CD4-positive, alpha-beta T cell (primary cell): ENCODE measurements at regions not wholly inside any gene's neighbourhood (a gene's known extent, or its start where the extent isn't known, plus 50 kb on each side); places are given as distances from the start of the nearest gene placed in this dataset.
"Not testable (repeated sequence)": the region's sequence is repeated elsewhere in the genome, so short reads cannot be mapped to it uniquely, and the experiment has no call there.

Experiments used
- ATAC-seq: fragments of 200-7000 bp; cut with Tn5 transposase; one replicate; pipeline ENCODE4 v1.10.0; 2022; ENCODE audit warnings: mild to moderate bottlenecking; ENCODE audit not compliant: poor library complexity
- CTCF ChIA-PET: fragments of 350-600 bp; sonication (Branson Sonifier 250); formaldehyde crosslinking; loops from one replicate; lab custom pipeline; 2021; ENCODE audit warnings: antibody characterized with exemption, inconsistent platforms; lab: Charles Lee
- POLR2A ChIA-PET: fragments of 350-600 bp; sonication (Branson Sonifier 250); formaldehyde crosslinking; loops from one replicate; lab custom pipeline; 2021; ENCODE audit warnings: antibody characterized with exemption, inconsistent platforms; lab: Charles Lee
- DNase-seq, 14 experiments: peaks; one replicate each; pipeline ENCODE4 v3.0.0-alpha.2; 2013 to 2020; ENCODE audit warnings: mixed read lengths in 2 of 14
- H3K27ac ChIP-seq, 2 donors: one replicate each; pipeline versions ENCODE4 v1.5.1 to v1.7.0; 2013; ENCODE audit warnings: low read length in 2 of 2, low read depth in 1 of 2, mild to moderate bottlenecking in 1 of 2
- H3K27me3 ChIP-seq, 2 experiments: 1 replicate in 1 of 2; 2 replicates in 1 of 2; pipeline versions ENCODE4 v1.6.1 to v1.7.0; 2013; ENCODE audit warnings: low read length in 2 of 2, control low read depth in 1 of 2, mild to moderate bottlenecking in 1 of 2, moderate library complexity in 1 of 2; ENCODE audit not compliant: insufficient read depth in 2 of 2, control insufficient read depth in 1 of 2
- H3K36me3 ChIP-seq: one replicate; pipeline ENCODE4 v1.6.1; 2013; ENCODE audit warnings: low read length, control low read depth; ENCODE audit not compliant: insufficient read depth
- H3K4me1 ChIP-seq: one replicate; pipeline ENCODE4 v1.6.1; 2013; ENCODE audit warnings: low read length, control low read depth; ENCODE audit not compliant: insufficient read depth
- H3K4me3 ChIP-seq: one replicate; pipeline ENCODE4 v1.5.1; 2013; ENCODE audit warnings: mild to moderate bottlenecking, low read length, moderate library complexity
- H3K9me3 ChIP-seq, 2 experiments: 1 replicate in 1 of 2; 2 replicates in 1 of 2; pipeline versions ENCODE4 v1.6.1 to v1.7.0; 2013; ENCODE audit warnings: low read length in 2 of 2, mild to moderate bottlenecking in 2 of 2, control low read depth in 1 of 2, moderate library complexity in 1 of 2; ENCODE audit not compliant: control insufficient read depth in 1 of 2, insufficient read depth in 1 of 2
- H3K27ac Mint-ChIP-seq: one replicate; pipeline ENCODE4 v1.8.0; 2020; ENCODE audit warnings: mixed read lengths
- H3K27me3 Mint-ChIP-seq: one replicate; pipeline ENCODE4 v1.8.0; 2021; ENCODE audit warnings: mixed read lengths
- H3K36me3 Mint-ChIP-seq: one replicate; pipeline ENCODE4 v1.8.0; 2021; ENCODE audit warnings: low read depth, mixed read lengths
- H3K4me1 Mint-ChIP-seq: one replicate; pipeline ENCODE4 v1.8.0; 2021; ENCODE audit warnings: low read depth, mixed read lengths
- H3K4me3 Mint-ChIP-seq: one replicate; pipeline ENCODE4 v1.8.0; 2020; ENCODE audit warnings: mild to moderate bottlenecking, mixed read lengths
- H3K9me3 Mint-ChIP-seq: one replicate; pipeline ENCODE4 v1.8.0; 2020; ENCODE audit warnings: mixed read lengths
- CTCF ChIP-seq: fragments of 200-600 bp; IDR thresholded peaks from one replicate; pipeline ENCODE4 v1.8.0; 2022; ENCODE audit warnings: antibody characterized with exemption, mild to moderate bottlenecking
- intact Hi-C, 2 experiments: fragments of 100-400 bp; cut with DNase I in 1 of 2; cut with micrococcal nuclease in 1 of 2; formaldehyde crosslinking; loops; one replicate each; pipeline versions ENCODE4 v1.15.1 to v1.9.0; 2023 to 2025; cut with DNase I, micrococcal nuclease

- H3K4me3 Mint-ChIP-seq = no peak overlapping the region
- no peaks in the 10 kb centered on the region for H3K27me3 Mint-ChIP-seq
- no peaks in the 10 kb centered on the region for H3K4me1 Mint-ChIP-seq
- TF ChIP-seq CTCF = no peak
- no peak for ATAC-seq
- Histone ChIP-seq H3K4me1 (no peaks in the 10 kb centered on the region), H3K9me3 (no peaks in the 10 kb centered on the region), H3K4me3 (no peak overlapping the region), H3K27me3 (no peaks in the 10 kb centered on the region), H3K36me3 (no peaks in the 10 kb centered on the region), H3K27ac (no peak overlapping the region)
- no peak for DNase-seq
- ChIA-PET CTCF (no interaction called here), POLR2A (no interaction called here)
- H3K36me3 Mint-ChIP-seq = no peaks in the 10 kb centered on the region
- peaks cover 8% of the 10 kb centered on the region for H3K9me3 Mint-ChIP-seq
- intact Hi-C loops = no loop called here
- no peak overlapping the region for H3K27ac Mint-ChIP-seq
These were observed 150.6 kb downstream of the TENT5A start for GRCh38 chr6:81601918-81602317.

DNA sequence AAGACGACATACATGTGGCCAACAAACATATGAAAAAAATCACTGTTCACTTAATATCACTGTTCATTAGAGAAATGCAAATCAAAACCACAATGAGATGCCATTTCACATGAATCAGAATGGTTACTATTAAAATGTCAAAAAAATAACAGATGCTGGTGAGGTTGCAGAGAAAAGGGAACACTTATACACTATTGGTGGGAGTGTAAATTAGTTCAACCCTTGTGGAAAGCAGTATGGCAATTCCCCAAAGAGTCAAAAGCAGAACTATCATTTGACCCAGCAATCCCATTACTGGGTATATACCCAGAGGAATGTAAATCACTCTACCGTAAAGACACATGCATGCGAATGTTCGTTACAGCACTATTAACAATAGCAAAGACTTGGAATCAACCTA, 152.0 kb downstream of the TENT5A start:
- H3K4me3 ChIP-seq, H3K27ac Mint-ChIP-seq, H3K9me3 Mint-ChIP-seq, H3K4me3 Mint-ChIP-seq, H3K9me3 ChIP-seq, H3K4me1 Mint-ChIP-seq, H3K27ac ChIP-seq, CTCF ChIA-PET, H3K27me3 ChIP-seq, intact Hi-C loops, POLR2A ChIA-PET, H3K4me1 ChIP-seq, H3K36me3 ChIP-seq, DNase-seq, ATAC-seq, H3K27me3 Mint-ChIP-seq, H3K36me3 Mint-ChIP-seq: not testable (repeated sequence)

GRCh38 chr6:81594501-81594900, 158.0 kb downstream of the TENT5A start:
- no peak overlapping the region for H3K27ac Mint-ChIP-seq
- ATAC-seq (no peak), DNase-seq (no peak)
- ChIA-PET CTCF (no interaction called here), POLR2A (no interaction called here)
- no peak overlapping the region for H3K4me3 Mint-ChIP-seq
- Histone ChIP-seq H3K9me3 (no peaks in the 10 kb centered on the region), H3K4me3 (no peak overlapping the region), H3K27me3 (no peaks in the 10 kb centered on the region), H3K27ac (no peak overlapping the region), H3K4me1 (no peaks in the 10 kb centered on the region), H3K36me3 (no peaks in the 10 kb centered on the region)
- TF ChIP-seq CTCF = no peak
- H3K36me3 Mint-ChIP-seq = no peaks in the 10 kb centered on the region
- H3K27me3 Mint-ChIP-seq = no peaks in the 10 kb centered on the region
- intact Hi-C loops = no loop called here
- peaks cover 2% of the 10 kb centered on the region for H3K9me3 Mint-ChIP-seq
- no peaks in the 10 kb centered on the region for H3K4me1 Mint-ChIP-seq

DNA sequence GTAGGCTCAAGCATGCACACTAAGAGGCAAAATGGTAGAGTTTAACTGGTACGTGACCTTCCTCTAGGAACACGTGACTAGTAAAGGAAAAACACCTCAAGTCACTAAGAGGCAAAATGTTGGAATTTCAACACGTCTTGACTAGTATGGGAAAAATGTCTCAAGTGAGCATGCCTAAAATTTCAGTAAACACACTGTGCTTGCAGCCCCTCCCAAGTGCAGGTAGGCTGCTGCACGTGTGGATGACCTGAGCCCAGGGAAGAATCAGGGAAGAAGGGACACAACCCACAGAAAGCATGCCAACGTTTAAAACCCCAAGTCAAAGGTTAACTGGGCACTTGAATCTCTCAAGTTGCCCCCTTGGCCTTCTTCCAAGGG, 162.2 kb downstream of the TENT5A start:
- Histone ChIP-seq H3K27me3 (no peaks in the 10 kb centered on the region), H3K27ac (no peak overlapping the region), H3K4me1 (no peaks in the 10 kb centered on the region), H3K4me3 (no peak overlapping the region), H3K9me3 (peaks cover 0 to 4% of the 10 kb centered on the region in 2 experiments), H3K36me3 (no peaks in the 10 kb centered on the region)
- ChIA-PET CTCF (no interaction called here), POLR2A (no interaction called here)
- Mint-ChIP-seq H3K4me1 (no peaks in the 10 kb centered on the region), H3K27me3 (no peaks in the 10 kb centered on the region), H3K36me3 (no peaks in the 10 kb centered on the region), H3K4me3 (no peak overlapping the region), H3K27ac (no peak overlapping the region), H3K9me3 (peaks cover 5% of the 10 kb centered on the region)
- no peak for DNase-seq
- intact Hi-C loops = no loop called here
- ATAC-seq = no peak
- TF ChIP-seq CTCF = no peak
